H1 (cell line): ENCODE measurements at regions not wholly inside any gene's neighbourhood (a gene's known extent, or its start where the extent isn't known, plus 50 kb on each side); places are given as distances from the start of the nearest gene placed in this dataset.

ENCODE experiments used
- CTCF ChIA-PET: fragments of 300-600 bp; sonication (Branson Sonifier 250); formaldehyde crosslinking; loops from one replicate; lab custom pipeline; 2021; ENCODE audit not compliant: partially characterized antibody; lab: Charles Lee
- POLR2A ChIA-PET: fragments of 300-600 bp; sonication (Branson Sonifier 250); formaldehyde crosslinking; loops from one replicate; lab custom pipeline; 2021; ENCODE audit warnings: inconsistent platforms; ENCODE audit not compliant: partially characterized antibody; lab: Charles Lee
- DNase-seq, 2 experiments: peaks; one replicate each; pipeline versions ENCODE4 v3.0.0 to v3.0.0-alpha.2; 2010 to 2022; ENCODE audit warnings: low spot score in 2 of 2, low read depth in 1 of 2, mixed read lengths in 1 of 2
- FAIRE-seq: peaks from 2 replicates; lab custom pipeline; 2011; peaks lifted over from hg19 to GRCh38; lab: Jason Lieb, UNC
- H2AFZ ChIP-seq: 2 replicates; pipeline ENCODE4 v1.8.1; 2012; ENCODE audit warnings: low read length, inconsistent platforms
- H2AK5ac ChIP-seq: 2 replicates; pipeline ENCODE4 v1.6.1; 2013; ENCODE audit warnings: low read depth, low read length
- H2BK120ac ChIP-seq: replicated peaks from 2 replicates; pipeline ENCODE3; 2013; ENCODE audit warnings: low read depth, low read length, inconsistent platforms
- H2BK12ac ChIP-seq: 2 replicates; pipeline ENCODE4 v1.6.1; 2013; ENCODE audit warnings: low read depth, low read length
- H2BK15ac ChIP-seq: 2 replicates; pipeline ENCODE4 v1.6.1; 2013; ENCODE audit warnings: low read length
- H2BK20ac ChIP-seq: 2 replicates; pipeline ENCODE4 v1.6.1; 2013; ENCODE audit warnings: low read length
- H2BK5ac ChIP-seq: 2 replicates; pipeline ENCODE4 v1.6.1; 2013; ENCODE audit warnings: low read depth, low read length
- H3K14ac ChIP-seq: 2 replicates; pipeline ENCODE4 v1.6.1; 2013; ENCODE audit warnings: inconsistent platforms; ENCODE audit not compliant: insufficient read length
- H3K18ac ChIP-seq: 2 replicates; pipeline ENCODE4 v1.6.1; 2013; ENCODE audit warnings: low read length; ENCODE audit errors: extremely low read depth
- H3K23ac ChIP-seq: 2 replicates; pipeline ENCODE4 v1.6.1; 2013; ENCODE audit warnings: inconsistent platforms; ENCODE audit not compliant: insufficient read length
- H3K23me2 ChIP-seq: 2 replicates; pipeline ENCODE4 v1.6.1; 2013; ENCODE audit warnings: low read depth, low read length
- H3K27ac ChIP-seq: 2 replicates; pipeline ENCODE4 v1.6.1; 2011; ENCODE audit warnings: low read depth, low read length, inconsistent platforms
- H3K27me3 ChIP-seq, 4 experiments: replicated peaks in 1 of 4; 1 replicate in 1 of 4; 2 replicates in 3 of 4; pipeline versions ENCODE4 v1.6.1 to v1.8.1; 2011 to 2013; ENCODE audit warnings: low read length in 3 of 4, mild to moderate bottlenecking in 3 of 4, inconsistent platforms in 2 of 4, mixed read lengths in 2 of 4, moderate library complexity in 1 of 4; ENCODE audit not compliant: control insufficient read depth in 3 of 4, insufficient read depth in 3 of 4; ENCODE audit errors: extremely low read depth in 1 of 4
- H3K36me3 ChIP-seq, 4 experiments: 2 replicates each; pipeline versions ENCODE4 v1.6.1 to v1.8.1; 2011 to 2013; ENCODE audit warnings: mild to moderate bottlenecking in 4 of 4, low read length in 3 of 4, moderate library complexity in 2 of 4, control low read depth in 1 of 4, inconsistent platforms in 1 of 4; ENCODE audit not compliant: insufficient read depth in 4 of 4, control insufficient read depth in 2 of 4
- H3K4ac ChIP-seq: replicated peaks from 2 replicates; pipeline ENCODE3; 2013; ENCODE audit warnings: low read length, low read depth, mixed read lengths, inconsistent platforms; ENCODE audit not compliant: insufficient read length
- H3K4me1 ChIP-seq, 4 experiments: replicated peaks in 1 of 4; 1 replicate in 1 of 4; 2 replicates in 3 of 4; pipeline versions ENCODE4 v1.6.1 to v1.8.1; 2011 to 2013; ENCODE audit warnings: low read length in 3 of 4, inconsistent platforms in 2 of 4, mixed read lengths in 1 of 4; ENCODE audit not compliant: insufficient read depth in 4 of 4, control insufficient read depth in 3 of 4
- H3K4me2 ChIP-seq, 2 experiments: 2 replicates each; pipeline versions ENCODE4 v1.6.1 to v1.8.1; 2011 to 2013; ENCODE audit warnings: low read depth in 2 of 2, low read length in 2 of 2, control low read depth in 1 of 2, inconsistent platforms in 1 of 2, mild to moderate bottlenecking in 1 of 2; ENCODE audit not compliant: insufficient read depth in 1 of 2
- H3K4me3 ChIP-seq, 4 experiments: fragments of 200-600, 300-600 bp in 1 of 4; sonication (generic), shearing (Covaris generic), sonication (Bioruptor Twin) in 1 of 4; 2 replicates each; pipeline versions ENCODE4 v1.5.1 to v1.8.1; 2011 to 2016; ENCODE audit warnings: low read length in 4 of 4, low read depth in 3 of 4, control low read depth in 2 of 4, inconsistent platforms in 2 of 4, mild to moderate bottlenecking in 2 of 4, mixed read lengths in 1 of 4, moderate library complexity in 1 of 4; ENCODE audit not compliant: insufficient read depth in 2 of 4; ENCODE audit errors: extremely low read depth in 1 of 4
- H3K56ac ChIP-seq: replicated peaks from 2 replicates; pipeline ENCODE3; 2013; ENCODE audit warnings: low read depth, mild to moderate bottlenecking, mixed read lengths, low read length, inconsistent platforms; ENCODE audit not compliant: insufficient read length
- H3K79me1 ChIP-seq: 2 replicates; pipeline ENCODE4 v1.6.1; 2013; ENCODE audit warnings: low read depth, low read length, control low read depth
- H3K79me2 ChIP-seq, 2 experiments: 2 replicates each; pipeline versions ENCODE4 v1.6.1 to v1.8.1; 2012 to 2013; ENCODE audit warnings: low read length in 2 of 2, mild to moderate bottlenecking in 2 of 2, inconsistent platforms in 1 of 2; ENCODE audit not compliant: insufficient read depth in 2 of 2, control insufficient read depth in 1 of 2
- H3K9ac ChIP-seq, 4 experiments: replicated peaks in 1 of 4; 1 replicate in 1 of 4; 2 replicates in 3 of 4; pipeline versions ENCODE4 v1.6.1 to v1.8.1; 2011 to 2013; ENCODE audit warnings: low read depth in 3 of 4, low read length in 3 of 4, control low read depth in 2 of 4, mild to moderate bottlenecking in 2 of 4, moderate library complexity in 2 of 4, inconsistent platforms in 1 of 4; ENCODE audit errors: extremely low read depth in 1 of 4
- H3K9me3 ChIP-seq, 2 experiments: 2 replicates each; pipeline versions ENCODE4 v1.6.1 to v1.8.1; 2012 to 2013; ENCODE audit warnings: mild to moderate bottlenecking in 2 of 2, moderate library complexity in 2 of 2, control low read depth in 1 of 2, inconsistent platforms in 1 of 2, low read depth in 1 of 2, low read length in 1 of 2, mixed read lengths in 1 of 2; ENCODE audit not compliant: insufficient read depth in 2 of 2
- H4K20me1 ChIP-seq, 2 experiments: replicated peaks in 1 of 2; 2 replicates each; pipeline versions ENCODE3 to v1.8.1; 2011 to 2013; ENCODE audit warnings: inconsistent platforms in 2 of 2, low read length in 2 of 2, mild to moderate bottlenecking in 1 of 2; ENCODE audit not compliant: insufficient read depth in 2 of 2, control insufficient read depth in 1 of 2
- H4K5ac ChIP-seq: 2 replicates; pipeline ENCODE4 v1.6.1; 2013; ENCODE audit warnings: low read length, low read depth, mixed read lengths, inconsistent platforms; ENCODE audit not compliant: insufficient read length
- H4K8ac ChIP-seq: 2 replicates; pipeline ENCODE4 v1.8.0; 2013; ENCODE audit warnings: mild to moderate bottlenecking, moderate library complexity, low read length, inconsistent platforms; ENCODE audit not compliant: insufficient read depth; ENCODE audit errors: extremely low read depth
- H4K91ac ChIP-seq: replicated peaks from 2 replicates; pipeline ENCODE3; 2013; ENCODE audit warnings: low read length, mixed read lengths, inconsistent platforms; ENCODE audit not compliant: insufficient read length
- BACH1 ChIP-seq: IDR thresholded peaks from 2 replicates; pipeline ENCODE4 v1.6.1; 2012; ENCODE audit warnings: low read length, improper control_type of control experiment
- BCL11A ChIP-seq, 2 experiments: IDR thresholded peaks; one replicate each; pipeline ENCODE4 v1.6.1; 2011; ENCODE audit warnings: low read depth in 2 of 2, low read length in 2 of 2, mild to moderate bottlenecking in 2 of 2
- BRCA1 ChIP-seq: IDR thresholded peaks from 2 replicates; pipeline ENCODE4 v1.6.1; 2012; ENCODE audit warnings: low read depth, low read length, improper control_type of control experiment
- CREB1 ChIP-seq: IDR thresholded peaks from 2 replicates; pipeline ENCODE4 v1.6.1; 2012; ENCODE audit warnings: inconsistent platforms
- HDAC2 ChIP-seq, 2 experiments: fragments of 300-600 bp in 1 of 2; sonication (generic) in 1 of 2; IDR thresholded peaks; 2 replicates each; pipeline ENCODE4 v1.6.1; 2011 to 2012; ENCODE audit warnings: low read depth in 2 of 2, low read length in 2 of 2, mild to moderate bottlenecking in 2 of 2, moderate library complexity in 2 of 2, borderline replicate concordance in 1 of 2, inconsistent platforms in 1 of 2
- MAFK ChIP-seq: IDR thresholded peaks from 2 replicates; pipeline ENCODE4 v1.6.1; 2012; ENCODE audit warnings: low read depth, mild to moderate bottlenecking, improper control_type of control experiment, low read length
- NRF1 ChIP-seq: IDR thresholded peaks from 2 replicates; pipeline ENCODE4 v1.6.1; 2011; ENCODE audit warnings: mild to moderate bottlenecking, low read depth, low read length, improper control_type of control experiment
- SUZ12 ChIP-seq: fragments of 200-600 bp; sonication (generic); IDR thresholded peaks from 2 replicates; pipeline ENCODE4 v1.6.1; 2012; ENCODE audit warnings: mild to moderate bottlenecking, inconsistent platforms, low read length, moderate library complexity, mixed read lengths
- WGBS, 2 experiments: shearing (Covaris generic) in 1 of 2; methylation state at CpG; one replicate each; pipeline versions ENCODE4 v1.1.6 to v1.1.7; 2013 to 2015; ENCODE audit warnings: low lambda C conversion rate in 2 of 2, mixed read lengths in 2 of 2, inconsistent platforms in 1 of 2, low coverage in 1 of 2, missing lambda C conversion rate in 1 of 2; ENCODE audit not compliant: insufficient replicate concordance in 2 of 2, insufficient coverage in 1 of 2, insufficient read length in 1 of 2; ENCODE audit errors: extremely low coverage in 1 of 2, missing lambda C conversion rate in 1 of 2; 5-methylcytosine and 5-hydroxymethylcytosine counted together

GRCh38 chr5:122516432-122516743 is 204.4 kb downstream of the SNCAIP start:
- Histone ChIP-seq H4K20me1 (no peaks in the 10 kb centered on the region), H4K8ac (no peak overlapping the region), H3K79me1 (no peaks in the 10 kb centered on the region), H3K18ac (no peak overlapping the region), H3K23me2 (no peaks in the 10 kb centered on the region), H3K4me3 (no peak overlapping the region), H4K5ac (no peak overlapping the region), H3K27ac (no peak overlapping the region), H3K4me1 (peaks cover 0 to 4% (median 0%) of the 10 kb centered on the region in 4 experiments; a peak in 4 of 7 replicates), H3K4ac (no peak overlapping the region), H3K14ac (no peak overlapping the region), H4K91ac (no peak overlapping the region), H2BK12ac (no peak overlapping the region), H2BK120ac (no peak overlapping the region), H3K36me3 (no peaks in the 10 kb centered on the region), H3K27me3 (no peaks in the 10 kb centered on the region), H3K9me3 (no peaks in the 10 kb centered on the region; a peak in 1 of 4 replicates), H3K79me2 (no peaks in the 10 kb centered on the region), H2AFZ (no peak overlapping the region), H2BK15ac (no peak overlapping the region), H2AK5ac (no peak overlapping the region), H2BK20ac (no peak overlapping the region), H3K23ac (no peak overlapping the region), H3K56ac (no peak overlapping the region), H2BK5ac (no peak overlapping the region), H3K9ac (no peak overlapping the region), H3K4me2 (no peak overlapping the region)
- 50% methylated on average over 4 of the region's 4 CpGs; no CpG with 5 or more reads in 1 of the 2 experiments for WGBS, 2 experiments
- no peak for DNase-seq
- ChIA-PET CTCF (interaction anchor here (0.6 to 5.3 kb wide), 32 partner anchors 8 to 856 kb away, joined by 3 to 22 read pairs (median 4); no protein-coding TSS in a partner anchor), POLR2A (no interaction called here)
- no peak for FAIRE-seq
- TF ChIP-seq CREB1 (no peak), BRCA1 (no peak), HDAC2 (IDR thresholded peaks at IDR 0.05; ENCODE audit: borderline replicate concordance in 1 of 2, low read depth in 2 of 2, low read length in 2 of 2) (no peak), SUZ12 (no peak), BCL11A (IDR thresholded peaks at IDR 0.05; ENCODE audit: low read depth in 2 of 2, low read length in 2 of 2) (no peak), MAFK (no peak), BACH1 (no peak), NRF1 (no peak)
